IMR-90 (cell line): ENCODE measurements at regions not wholly inside any gene's neighbourhood (a gene's known extent, or its start where the extent isn't known, plus 50 kb on each side); places are given as distances from the start of the nearest gene placed in this dataset.

Experiments used
- BHLHE40 ChIP-seq: fragments of 150-350 bp; IDR thresholded peaks from 2 replicates; pipeline ENCODE4 v1.6.1; 2016; ENCODE audit warnings: mild to moderate bottlenecking, low read depth, low read length
- CEBPB ChIP-seq: IDR thresholded peaks from 2 replicates; pipeline ENCODE4 v1.6.1; 2012; ENCODE audit warnings: low read depth, low read length, improper control_type of control experiment
- CHD1 ChIP-seq: IDR thresholded peaks from 2 replicates; pipeline ENCODE4 v1.6.1; 2012; ENCODE audit warnings: low read depth, low read length, improper control_type of control experiment
- FOS ChIP-seq: fragments of 150-350 bp; IDR thresholded peaks from 2 replicates; pipeline ENCODE4 v1.6.1; 2016; ENCODE audit warnings: low read depth, low read length
- MAFK ChIP-seq: IDR thresholded peaks from 2 replicates; pipeline ENCODE4 v1.6.1; 2012; ENCODE audit warnings: low read depth, low read length, improper control_type of control experiment
- MAZ ChIP-seq: IDR thresholded peaks from 2 replicates; pipeline ENCODE4 v1.6.1; 2012; ENCODE audit warnings: low read depth, mild to moderate bottlenecking, low read length, improper control_type of control experiment, moderate library complexity, borderline replicate concordance
- MXI1 ChIP-seq: IDR thresholded peaks from 2 replicates; pipeline ENCODE4 v1.6.1; 2012; ENCODE audit warnings: low read depth, mild to moderate bottlenecking, low read length, moderate library complexity, borderline replicate concordance
- NFE2L2 ChIP-seq: fragments of 150-350 bp; IDR thresholded peaks from 2 replicates; pipeline ENCODE4 v1.6.1; 2016; ENCODE audit warnings: low read depth, mild to moderate bottlenecking, low read length
- POLR2A ChIP-seq: IDR thresholded peaks from 2 replicates; pipeline ENCODE4 v1.6.1; 2012; ENCODE audit warnings: mild to moderate bottlenecking, low read depth, low read length
- RAD21 ChIP-seq: IDR thresholded peaks from 2 replicates; pipeline ENCODE4 v1.6.1; 2012; ENCODE audit warnings: low read length, improper control_type of control experiment
- RCOR1 ChIP-seq: IDR thresholded peaks from 2 replicates; pipeline ENCODE4 v1.6.1; 2012; ENCODE audit warnings: mild to moderate bottlenecking, low read length, improper control_type of control experiment; ENCODE audit not compliant: insufficient replicate concordance
- SMC3 ChIP-seq: fragments of 150-350 bp; IDR thresholded peaks from 2 replicates; pipeline ENCODE4 v1.6.1; 2016; ENCODE audit warnings: low read depth, mild to moderate bottlenecking, antibody characterized with exemption, low read length, moderate library complexity
- TF ChIP-seq, protein P1 (sequence below): conservative IDR thresholded peaks from 2 replicates; pipeline ENCODE4 v1.5.1; 2012; ENCODE audit warnings: mild to moderate bottlenecking, low read depth, low read length, improper control_type of control experiment
- TF ChIP-seq, protein P2 (sequence below): fragments of 150-350 bp; IDR thresholded peaks from 2 replicates; pipeline ENCODE4 v1.6.1; 2017; ENCODE audit warnings: mild to moderate bottlenecking, antibody characterized with exemption, low read length, low read depth

DNA sequence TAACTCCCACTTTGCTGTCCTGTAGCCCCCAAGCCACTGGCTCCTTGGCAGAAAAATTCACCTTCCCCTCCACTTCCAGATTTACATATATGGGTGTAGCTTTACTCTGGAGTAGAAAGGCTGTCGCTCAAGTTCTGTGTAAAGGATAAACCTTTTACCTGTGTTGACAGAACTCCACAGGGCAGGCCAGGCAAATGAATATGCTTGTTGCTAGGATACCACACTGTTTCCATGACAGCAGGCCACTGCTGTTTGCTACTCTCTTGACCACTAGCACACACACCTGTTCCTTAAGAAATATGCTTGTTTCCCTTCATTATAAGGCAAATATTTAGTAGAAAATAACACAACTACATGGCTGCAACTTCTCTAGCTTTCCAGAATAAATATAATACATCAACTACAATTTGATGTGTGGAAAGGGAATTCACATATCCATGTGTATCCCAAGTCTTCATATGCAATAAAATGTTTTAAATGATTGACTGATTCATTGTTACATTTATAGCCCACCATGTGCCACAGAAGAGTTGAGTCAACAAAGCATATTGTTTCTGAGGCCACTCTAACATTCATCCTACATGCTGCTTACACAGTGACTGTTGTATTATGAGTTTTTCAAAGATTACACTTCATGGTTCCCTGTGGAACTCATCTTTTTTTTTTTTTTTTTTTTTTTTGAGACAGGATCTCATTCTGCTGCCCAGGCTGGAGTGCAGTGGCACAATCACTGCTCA is 56.2 kb upstream of the ROCK1 start:
- TF ChIP-seq, protein P1, sequence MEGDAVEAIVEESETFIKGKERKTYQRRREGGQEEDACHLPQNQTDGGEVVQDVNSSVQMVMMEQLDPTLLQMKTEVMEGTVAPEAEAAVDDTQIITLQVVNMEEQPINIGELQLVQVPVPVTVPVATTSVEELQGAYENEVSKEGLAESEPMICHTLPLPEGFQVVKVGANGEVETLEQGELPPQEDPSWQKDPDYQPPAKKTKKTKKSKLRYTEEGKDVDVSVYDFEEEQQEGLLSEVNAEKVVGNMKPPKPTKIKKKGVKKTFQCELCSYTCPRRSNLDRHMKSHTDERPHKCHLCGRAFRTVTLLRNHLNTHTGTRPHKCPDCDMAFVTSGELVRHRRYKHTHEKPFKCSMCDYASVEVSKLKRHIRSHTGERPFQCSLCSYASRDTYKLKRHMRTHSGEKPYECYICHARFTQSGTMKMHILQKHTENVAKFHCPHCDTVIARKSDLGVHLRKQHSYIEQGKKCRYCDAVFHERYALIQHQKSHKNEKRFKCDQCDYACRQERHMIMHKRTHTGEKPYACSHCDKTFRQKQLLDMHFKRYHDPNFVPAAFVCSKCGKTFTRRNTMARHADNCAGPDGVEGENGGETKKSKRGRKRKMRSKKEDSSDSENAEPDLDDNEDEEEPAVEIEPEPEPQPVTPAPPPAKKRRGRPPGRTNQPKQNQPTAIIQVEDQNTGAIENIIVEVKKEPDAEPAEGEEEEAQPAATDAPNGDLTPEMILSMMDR, result no peak
- TF ChIP-seq POLR2A (no peak), RCOR1 (no peak), RAD21 (no peak), MAZ (no peak), FOS (no peak), CEBPB (no peak), MAFK (no peak), NFE2L2 (no peak), BHLHE40 (no peak), CHD1 (no peak), MXI1 (no peak), SMC3 (no peak)
- TF ChIP-seq, protein P2, sequence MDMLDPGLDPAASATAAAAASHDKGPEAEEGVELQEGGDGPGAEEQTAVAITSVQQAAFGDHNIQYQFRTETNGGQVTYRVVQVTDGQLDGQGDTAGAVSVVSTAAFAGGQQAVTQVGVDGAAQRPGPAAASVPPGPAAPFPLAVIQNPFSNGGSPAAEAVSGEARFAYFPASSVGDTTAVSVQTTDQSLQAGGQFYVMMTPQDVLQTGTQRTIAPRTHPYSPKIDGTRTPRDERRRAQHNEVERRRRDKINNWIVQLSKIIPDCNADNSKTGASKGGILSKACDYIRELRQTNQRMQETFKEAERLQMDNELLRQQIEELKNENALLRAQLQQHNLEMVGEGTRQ, result no peak
